A549 (cell line): ENCODE measurements at regions not wholly inside any gene's neighbourhood (a gene's known extent, or its start where the extent isn't known, plus 50 kb on each side); places are given as distances from the start of the nearest gene placed in this dataset.

Source experiments
- BCL3 ChIP-seq: fragments of >200 bp; sonication (Bioruptor Twin); formaldehyde crosslinking; IDR thresholded peaks from 3 replicates; pipeline ENCODE4 v1.6.1; 2016
- CTCF ChIP-seq: fragments of >200 bp; sonication (Bioruptor Twin); formaldehyde crosslinking; IDR thresholded peaks from 3 replicates; pipeline ENCODE4 v1.5.1; 2016
- HOXA7 ChIP-seq: fragments of 250-450 bp; sonication (Bioruptor Pico); IDR thresholded peaks from 2 replicates; pipeline ENCODE4 v1.5.0; 2020; ENCODE audit warnings: mild to moderate bottlenecking, moderate library complexity
- MAX ChIP-seq: IDR thresholded peaks from 2 replicates; pipeline ENCODE4 v1.6.1; 2012
- POLR2A ChIP-seq: IDR thresholded peaks from 2 replicates; pipeline ENCODE4 v1.6.1; 2012; ENCODE audit warnings: mild to moderate bottlenecking, low read length

- TF ChIP-seq CTCF (no peak), BCL3 (no peak), HOXA7 (CRISPR knock-in tag) (no peak), MAX (no peak), POLR2A (no peak)
Measured at GRCh38 chr17:34822007-34822739, 139.1 kb downstream of the CCT6B start.
